ENCODE measurements at regions not wholly inside any gene's neighbourhood (a gene's known extent, or its start where the extent isn't known, plus 50 kb on each side); places are given as distances from the start of the nearest gene placed in this dataset.

DNA sequence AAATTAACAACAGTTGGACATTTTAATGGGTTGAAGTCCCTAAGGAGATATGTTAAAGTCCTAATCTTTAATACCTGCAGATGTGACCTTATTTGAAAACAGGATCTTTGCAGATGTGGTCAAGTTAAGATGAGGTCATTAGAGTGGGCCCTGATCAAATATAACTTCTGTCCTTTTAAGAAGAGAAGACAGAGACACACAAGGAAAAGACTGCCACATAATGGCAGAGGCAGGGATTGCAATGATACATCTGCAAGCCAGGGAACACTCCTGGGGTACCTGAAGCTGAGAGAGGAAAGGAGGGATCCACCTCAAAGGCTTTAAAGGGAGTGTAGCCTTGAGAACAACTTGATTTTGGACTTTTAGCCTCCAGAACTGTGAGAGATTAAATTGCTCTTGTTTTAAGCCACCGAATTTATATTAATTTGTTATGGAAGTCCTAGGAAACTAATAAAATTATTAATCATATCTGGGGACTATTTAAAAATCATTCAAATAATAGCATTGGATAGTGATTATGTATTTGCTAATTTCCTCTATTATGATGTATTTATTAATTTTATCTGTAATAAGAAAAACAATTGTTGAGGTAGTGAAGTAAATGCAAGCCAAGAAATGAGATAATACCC is 700.0 kb upstream of the PCDH15 start:
- Histone ChIP-seq H3K9me3 (ENCODE audit: low read length) (no peaks in the 10 kb centered on the region), H3K36me3 (ENCODE audit: insufficient read depth, low read length) (no peaks in the 10 kb centered on the region), H2AFZ (ENCODE audit: low read depth, low read length) (no peak overlapping the region), H3K79me2 (replicated peaks; ENCODE audit: insufficient read depth, low read length) (no peaks in the 10 kb centered on the region), H3K9ac (ENCODE audit: low read length) (no peak overlapping the region), H3K27ac (ENCODE audit: low read length) (no peak overlapping the region), H3F3A (ENCODE audit: insufficient read depth, low read length, poor library complexity, severe bottlenecking) (no peaks in the 10 kb centered on the region), H3K4me3 (ENCODE audit: low read length) (no peak overlapping the region), H4K20me1 (ENCODE audit: insufficient read depth) (no peaks in the 10 kb centered on the region), H3K4me2 (ENCODE audit: low read length) (no peak overlapping the region), H3K27me3 (ENCODE audit: insufficient read depth, low read depth, low read length) (no peaks in the 10 kb centered on the region), H3K9me2 (ENCODE audit: insufficient read depth, low read length) (no peaks in the 10 kb centered on the region)
- TF ChIP-seq EP300 (conservative IDR thresholded peaks at IDR 0.05; ENCODE audit: poor library complexity, severe bottlenecking) (no peak), TAF1 (IDR thresholded peaks at IDR 0.05; ENCODE audit: low read depth) (no peak), EZH2 (IDR thresholded peaks at IDR 0.05; ENCODE audit: borderline replicate concordance, insufficient read depth, low read length, poor library complexity, severe bottlenecking) (no peak), MXI1 (conservative IDR thresholded peaks at IDR 0.05; ENCODE audit: poor library complexity, severe bottlenecking) (no peak), RAD21 (conservative IDR thresholded peaks at IDR 0.05) (no peak), POLR2AphosphoS5 (IDR thresholded peaks at IDR 0.05) (no peak), SMC3 (conservative IDR thresholded peaks at IDR 0.05; ENCODE audit: poor library complexity) (no peak)
- TF ChIP-seq, protein P1, sequence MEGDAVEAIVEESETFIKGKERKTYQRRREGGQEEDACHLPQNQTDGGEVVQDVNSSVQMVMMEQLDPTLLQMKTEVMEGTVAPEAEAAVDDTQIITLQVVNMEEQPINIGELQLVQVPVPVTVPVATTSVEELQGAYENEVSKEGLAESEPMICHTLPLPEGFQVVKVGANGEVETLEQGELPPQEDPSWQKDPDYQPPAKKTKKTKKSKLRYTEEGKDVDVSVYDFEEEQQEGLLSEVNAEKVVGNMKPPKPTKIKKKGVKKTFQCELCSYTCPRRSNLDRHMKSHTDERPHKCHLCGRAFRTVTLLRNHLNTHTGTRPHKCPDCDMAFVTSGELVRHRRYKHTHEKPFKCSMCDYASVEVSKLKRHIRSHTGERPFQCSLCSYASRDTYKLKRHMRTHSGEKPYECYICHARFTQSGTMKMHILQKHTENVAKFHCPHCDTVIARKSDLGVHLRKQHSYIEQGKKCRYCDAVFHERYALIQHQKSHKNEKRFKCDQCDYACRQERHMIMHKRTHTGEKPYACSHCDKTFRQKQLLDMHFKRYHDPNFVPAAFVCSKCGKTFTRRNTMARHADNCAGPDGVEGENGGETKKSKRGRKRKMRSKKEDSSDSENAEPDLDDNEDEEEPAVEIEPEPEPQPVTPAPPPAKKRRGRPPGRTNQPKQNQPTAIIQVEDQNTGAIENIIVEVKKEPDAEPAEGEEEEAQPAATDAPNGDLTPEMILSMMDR (IDR thresholded peaks at IDR 0.05; ENCODE audit: poor library complexity, severe bottlenecking): no peak
- TF ChIP-seq, protein P2, sequence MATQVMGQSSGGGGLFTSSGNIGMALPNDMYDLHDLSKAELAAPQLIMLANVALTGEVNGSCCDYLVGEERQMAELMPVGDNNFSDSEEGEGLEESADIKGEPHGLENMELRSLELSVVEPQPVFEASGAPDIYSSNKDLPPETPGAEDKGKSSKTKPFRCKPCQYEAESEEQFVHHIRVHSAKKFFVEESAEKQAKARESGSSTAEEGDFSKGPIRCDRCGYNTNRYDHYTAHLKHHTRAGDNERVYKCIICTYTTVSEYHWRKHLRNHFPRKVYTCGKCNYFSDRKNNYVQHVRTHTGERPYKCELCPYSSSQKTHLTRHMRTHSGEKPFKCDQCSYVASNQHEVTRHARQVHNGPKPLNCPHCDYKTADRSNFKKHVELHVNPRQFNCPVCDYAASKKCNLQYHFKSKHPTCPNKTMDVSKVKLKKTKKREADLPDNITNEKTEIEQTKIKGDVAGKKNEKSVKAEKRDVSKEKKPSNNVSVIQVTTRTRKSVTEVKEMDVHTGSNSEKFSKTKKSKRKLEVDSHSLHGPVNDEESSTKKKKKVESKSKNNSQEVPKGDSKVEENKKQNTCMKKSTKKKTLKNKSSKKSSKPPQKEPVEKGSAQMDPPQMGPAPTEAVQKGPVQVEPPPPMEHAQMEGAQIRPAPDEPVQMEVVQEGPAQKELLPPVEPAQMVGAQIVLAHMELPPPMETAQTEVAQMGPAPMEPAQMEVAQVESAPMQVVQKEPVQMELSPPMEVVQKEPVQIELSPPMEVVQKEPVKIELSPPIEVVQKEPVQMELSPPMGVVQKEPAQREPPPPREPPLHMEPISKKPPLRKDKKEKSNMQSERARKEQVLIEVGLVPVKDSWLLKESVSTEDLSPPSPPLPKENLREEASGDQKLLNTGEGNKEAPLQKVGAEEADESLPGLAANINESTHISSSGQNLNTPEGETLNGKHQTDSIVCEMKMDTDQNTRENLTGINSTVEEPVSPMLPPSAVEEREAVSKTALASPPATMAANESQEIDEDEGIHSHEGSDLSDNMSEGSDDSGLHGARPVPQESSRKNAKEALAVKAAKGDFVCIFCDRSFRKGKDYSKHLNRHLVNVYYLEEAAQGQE (IDR thresholded peaks at IDR 0.05; ENCODE audit: borderline replicate concordance): no peak

DNA sequence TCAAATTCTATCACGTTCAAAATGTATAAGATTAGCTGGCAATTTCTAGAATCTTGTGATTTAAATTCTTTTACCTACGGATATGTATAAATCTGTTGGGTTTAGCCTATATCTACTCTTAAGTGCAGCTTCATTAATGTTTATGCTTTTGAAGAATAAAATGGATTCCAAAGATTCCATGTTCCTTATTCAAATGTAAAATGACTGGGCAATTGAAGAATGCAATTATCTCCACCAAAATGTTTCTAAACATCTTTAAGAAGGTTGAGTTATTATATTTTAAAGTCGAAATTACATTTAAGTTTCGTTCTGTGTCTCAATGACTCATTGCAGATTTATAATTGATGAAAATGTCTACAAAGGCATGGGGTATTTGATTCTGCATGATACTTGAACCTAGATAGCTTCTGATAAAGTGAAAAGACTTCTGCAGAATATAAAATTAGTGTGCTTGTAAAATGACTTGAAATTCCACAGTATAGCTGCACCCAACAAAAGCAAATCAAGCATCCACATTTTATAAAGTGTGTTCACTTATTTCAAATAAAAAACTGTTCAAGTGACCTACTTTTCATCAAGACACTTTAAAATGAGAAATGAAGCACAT is 697.0 kb upstream of the PCDH15 start:
- TF ChIP-seq RAD21 (conservative IDR thresholded peaks at IDR 0.05) (no peak), EP300 (conservative IDR thresholded peaks at IDR 0.05; ENCODE audit: poor library complexity, severe bottlenecking) (no peak), POLR2AphosphoS5 (IDR thresholded peaks at IDR 0.05) (no peak), SMC3 (conservative IDR thresholded peaks at IDR 0.05; ENCODE audit: poor library complexity) (no peak), TAF1 (IDR thresholded peaks at IDR 0.05; ENCODE audit: low read depth) (no peak)
- TF ChIP-seq, protein P1 (IDR thresholded peaks at IDR 0.05; ENCODE audit: poor library complexity, severe bottlenecking): no peak
- TF ChIP-seq, protein P2 (IDR thresholded peaks at IDR 0.05; ENCODE audit: borderline replicate concordance): no peak
- H3K9ac ChIP-seq (ENCODE audit: low read length): no peak overlapping the region
- no peak overlapping the region for H3K4me2 ChIP-seq (ENCODE audit: low read length)

More for the DNA sequence above, 697.0 kb upstream of the PCDH15 start:
- Histone ChIP-seq H3F3A (ENCODE audit: insufficient read depth, low read length, poor library complexity, severe bottlenecking) (no peaks in the 10 kb centered on the region), H3K27ac (ENCODE audit: low read length) (no peak overlapping the region), H2AFZ (ENCODE audit: low read depth, low read length) (no peak overlapping the region), H3K27me3 (ENCODE audit: insufficient read depth, low read depth, low read length) (no peaks in the 10 kb centered on the region), H4K20me1 (ENCODE audit: insufficient read depth) (no peaks in the 10 kb centered on the region), H3K4me3 (ENCODE audit: low read length) (no peak overlapping the region), H3K9me3 (ENCODE audit: low read length) (no peaks in the 10 kb centered on the region), H3K36me3 (ENCODE audit: insufficient read depth, low read length) (no peaks in the 10 kb centered on the region), H3K9me2 (ENCODE audit: insufficient read depth, low read length) (no peaks in the 10 kb centered on the region), H3K79me2 (replicated peaks; ENCODE audit: insufficient read depth, low read length) (no peaks in the 10 kb centered on the region)

Measured in neural cell (in vitro differentiated cells).